ENCODE measurements at regions not wholly inside any gene's neighbourhood (a gene's known extent, or its start where the extent isn't known, plus 50 kb on each side); places are given as distances from the start of the nearest gene placed in this dataset.

DNA sequence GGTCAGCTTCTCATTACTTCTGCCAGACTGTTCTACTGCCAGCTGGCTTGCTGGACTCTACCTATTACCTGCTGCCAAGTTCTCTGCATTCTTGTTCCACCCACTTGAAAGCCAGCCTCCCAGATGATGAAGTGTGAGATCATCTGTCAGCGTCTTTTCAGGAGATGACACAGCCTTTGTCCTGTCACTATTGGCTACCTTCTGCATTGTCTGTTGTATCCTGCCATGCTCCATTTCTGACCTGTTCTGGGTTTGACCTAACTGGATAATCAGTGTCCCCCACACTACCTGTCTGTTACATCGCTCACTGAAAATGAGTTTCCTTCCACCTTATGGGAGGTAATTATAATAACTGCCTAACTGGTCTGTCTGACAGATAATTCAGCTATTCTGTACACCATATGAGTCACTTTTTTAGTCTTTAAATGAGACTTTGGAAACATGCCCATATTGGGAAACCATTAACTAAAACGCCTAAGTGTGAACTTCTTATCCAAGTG, 520.6 kb downstream of the METTL4 start:
- TF ChIP-seq, protein P1, sequence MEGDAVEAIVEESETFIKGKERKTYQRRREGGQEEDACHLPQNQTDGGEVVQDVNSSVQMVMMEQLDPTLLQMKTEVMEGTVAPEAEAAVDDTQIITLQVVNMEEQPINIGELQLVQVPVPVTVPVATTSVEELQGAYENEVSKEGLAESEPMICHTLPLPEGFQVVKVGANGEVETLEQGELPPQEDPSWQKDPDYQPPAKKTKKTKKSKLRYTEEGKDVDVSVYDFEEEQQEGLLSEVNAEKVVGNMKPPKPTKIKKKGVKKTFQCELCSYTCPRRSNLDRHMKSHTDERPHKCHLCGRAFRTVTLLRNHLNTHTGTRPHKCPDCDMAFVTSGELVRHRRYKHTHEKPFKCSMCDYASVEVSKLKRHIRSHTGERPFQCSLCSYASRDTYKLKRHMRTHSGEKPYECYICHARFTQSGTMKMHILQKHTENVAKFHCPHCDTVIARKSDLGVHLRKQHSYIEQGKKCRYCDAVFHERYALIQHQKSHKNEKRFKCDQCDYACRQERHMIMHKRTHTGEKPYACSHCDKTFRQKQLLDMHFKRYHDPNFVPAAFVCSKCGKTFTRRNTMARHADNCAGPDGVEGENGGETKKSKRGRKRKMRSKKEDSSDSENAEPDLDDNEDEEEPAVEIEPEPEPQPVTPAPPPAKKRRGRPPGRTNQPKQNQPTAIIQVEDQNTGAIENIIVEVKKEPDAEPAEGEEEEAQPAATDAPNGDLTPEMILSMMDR (IDR thresholded peaks at IDR 0.05) = no peak
- no peak for TF ChIP-seq POLR2AphosphoS5 (IDR thresholded peaks at IDR 0.05; ENCODE audit: low read depth, low read length)
- TF ChIP-seq, protein P2, sequence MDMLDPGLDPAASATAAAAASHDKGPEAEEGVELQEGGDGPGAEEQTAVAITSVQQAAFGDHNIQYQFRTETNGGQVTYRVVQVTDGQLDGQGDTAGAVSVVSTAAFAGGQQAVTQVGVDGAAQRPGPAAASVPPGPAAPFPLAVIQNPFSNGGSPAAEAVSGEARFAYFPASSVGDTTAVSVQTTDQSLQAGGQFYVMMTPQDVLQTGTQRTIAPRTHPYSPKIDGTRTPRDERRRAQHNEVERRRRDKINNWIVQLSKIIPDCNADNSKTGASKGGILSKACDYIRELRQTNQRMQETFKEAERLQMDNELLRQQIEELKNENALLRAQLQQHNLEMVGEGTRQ (IDR thresholded peaks at IDR 0.05; ENCODE audit: borderline replicate concordance, low read depth, low read length) = no peak
- TF ChIP-seq, protein P3, sequence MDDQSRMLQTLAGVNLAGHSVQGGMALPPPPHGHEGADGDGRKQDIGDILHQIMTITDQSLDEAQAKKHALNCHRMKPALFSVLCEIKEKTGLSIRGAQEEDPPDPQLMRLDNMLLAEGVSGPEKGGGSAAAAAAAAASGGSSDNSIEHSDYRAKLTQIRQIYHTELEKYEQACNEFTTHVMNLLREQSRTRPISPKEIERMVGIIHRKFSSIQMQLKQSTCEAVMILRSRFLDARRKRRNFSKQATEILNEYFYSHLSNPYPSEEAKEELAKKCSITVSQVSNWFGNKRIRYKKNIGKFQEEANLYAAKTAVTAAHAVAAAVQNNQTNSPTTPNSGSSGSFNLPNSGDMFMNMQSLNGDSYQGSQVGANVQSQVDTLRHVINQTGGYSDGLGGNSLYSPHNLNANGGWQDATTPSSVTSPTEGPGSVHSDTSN (IDR thresholded peaks at IDR 0.05) = no peak
- no peak for TF ChIP-seq FOXJ3 (CRISPR knock-in tag; IDR thresholded peaks at IDR 0.05)

Data from SK-N-SH (cell line).